ENCODE measurements at regions not wholly inside any gene's neighbourhood (a gene's known extent, or its start where the extent isn't known, plus 50 kb on each side); places are given as distances from the start of the nearest gene placed in this dataset.

DNA sequence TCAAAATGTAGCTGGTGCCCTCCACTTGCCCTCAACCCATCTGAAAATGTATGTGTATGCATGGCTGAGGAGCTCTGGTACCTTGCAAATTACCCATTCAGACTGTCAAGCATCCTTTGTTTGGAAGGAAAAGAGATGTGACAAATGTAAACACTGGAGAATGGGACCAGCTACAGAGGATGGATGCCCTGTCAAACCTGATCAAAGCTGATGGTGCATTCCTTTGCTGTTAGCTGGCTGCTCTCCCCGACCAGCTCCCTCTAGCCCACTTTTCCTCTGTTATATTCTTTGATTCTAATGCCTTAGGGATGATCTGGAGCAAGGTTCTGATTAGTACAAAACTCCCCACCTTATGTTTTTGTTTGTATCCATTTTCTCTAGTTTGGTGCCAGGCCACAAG is 310.3 kb downstream of the C12orf75 start:
- TF ChIP-seq, protein P1, sequence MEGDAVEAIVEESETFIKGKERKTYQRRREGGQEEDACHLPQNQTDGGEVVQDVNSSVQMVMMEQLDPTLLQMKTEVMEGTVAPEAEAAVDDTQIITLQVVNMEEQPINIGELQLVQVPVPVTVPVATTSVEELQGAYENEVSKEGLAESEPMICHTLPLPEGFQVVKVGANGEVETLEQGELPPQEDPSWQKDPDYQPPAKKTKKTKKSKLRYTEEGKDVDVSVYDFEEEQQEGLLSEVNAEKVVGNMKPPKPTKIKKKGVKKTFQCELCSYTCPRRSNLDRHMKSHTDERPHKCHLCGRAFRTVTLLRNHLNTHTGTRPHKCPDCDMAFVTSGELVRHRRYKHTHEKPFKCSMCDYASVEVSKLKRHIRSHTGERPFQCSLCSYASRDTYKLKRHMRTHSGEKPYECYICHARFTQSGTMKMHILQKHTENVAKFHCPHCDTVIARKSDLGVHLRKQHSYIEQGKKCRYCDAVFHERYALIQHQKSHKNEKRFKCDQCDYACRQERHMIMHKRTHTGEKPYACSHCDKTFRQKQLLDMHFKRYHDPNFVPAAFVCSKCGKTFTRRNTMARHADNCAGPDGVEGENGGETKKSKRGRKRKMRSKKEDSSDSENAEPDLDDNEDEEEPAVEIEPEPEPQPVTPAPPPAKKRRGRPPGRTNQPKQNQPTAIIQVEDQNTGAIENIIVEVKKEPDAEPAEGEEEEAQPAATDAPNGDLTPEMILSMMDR (IDR thresholded peaks at IDR 0.05), result no peak
- no peak for TF ChIP-seq POLR2A (IDR thresholded peaks at IDR 0.05; ENCODE audit: low read depth)

Measured in esophagus muscularis mucosa (tissue), 3 donors.